Caco-2 (cell line): ENCODE measurements at regions not wholly inside any gene's neighbourhood (a gene's known extent, or its start where the extent isn't known, plus 50 kb on each side); places are given as distances from the start of the nearest gene placed in this dataset.

Experiments
- BruUV-seq: library from RNA; stranded (reverse); fragments of 400-500 nt; replicated peaks from 2 replicates; lab custom pipeline; 2021; lab: Mats Ljungman, UMichigan
- CTCF ChIA-PET: fragments of 300-600 bp; sonication (Branson Sonifier 250); formaldehyde crosslinking; loops from one replicate; lab custom pipeline; 2022; ENCODE audit warnings: antibody characterized with exemption; lab: Charles Lee
- POLR2A ChIA-PET: fragments of 300-600 bp; sonication (Branson Sonifier 250); formaldehyde crosslinking; loops from one replicate; lab custom pipeline; 2022; ENCODE audit warnings: antibody characterized with exemption; lab: Charles Lee
- DNase-seq, 2 experiments: peaks; one replicate each; pipeline versions ENCODE4 v3.0.0 to v3.0.0-alpha.2; 2020 to 2022
- H3K27me3 ChIP-seq: replicated peaks from 2 replicates; pipeline ENCODE4 v1.6.0; 2011; ENCODE audit warnings: low read length; ENCODE audit not compliant: control insufficient read depth, insufficient read depth
- H3K36me3 ChIP-seq: 2 replicates; pipeline ENCODE4 v1.5.1; 2011; ENCODE audit warnings: low read length; ENCODE audit not compliant: control insufficient read depth, insufficient read depth
- H3K4me1 ChIP-seq: fragments of 250-450 bp; sonication (Bioruptor Pico); 2 replicates; pipeline ENCODE4 v1.5.1; 2020; ENCODE audit warnings: mild to moderate bottlenecking
- H3K4me3 ChIP-seq: 2 replicates; pipeline ENCODE4 v1.5.1; 2011; ENCODE audit warnings: low read depth, mild to moderate bottlenecking, control low read depth, low read length
- H3K9me3 ChIP-seq: fragments of 250-450 bp; sonication (Bioruptor Pico); 2 replicates; pipeline ENCODE4 v1.5.1; 2020; ENCODE audit warnings: mild to moderate bottlenecking, moderate library complexity
- H3K27ac Mint-ChIP-seq: one replicate; pipeline ENCODE4 v1.8.0; 2022; ENCODE audit warnings: mixed read lengths; ENCODE audit not compliant: unreplicated experiment
- H3K27me3 Mint-ChIP-seq: one replicate; pipeline ENCODE4 v1.8.0; 2022; ENCODE audit warnings: mixed read lengths; ENCODE audit not compliant: insufficient read depth, unreplicated experiment
- H3K36me3 Mint-ChIP-seq: one replicate; pipeline ENCODE4 v1.8.0; 2022; ENCODE audit warnings: mild to moderate bottlenecking, mixed read lengths; ENCODE audit not compliant: insufficient read depth, unreplicated experiment
- H3K4me1 Mint-ChIP-seq: one replicate; pipeline ENCODE4 v1.8.0; 2022; ENCODE audit warnings: low read depth, mixed read lengths; ENCODE audit not compliant: unreplicated experiment
- H3K4me3 Mint-ChIP-seq: one replicate; pipeline ENCODE4 v1.8.0; 2022; ENCODE audit warnings: mild to moderate bottlenecking, moderate library complexity, mixed read lengths; ENCODE audit not compliant: unreplicated experiment
- H3K9me3 Mint-ChIP-seq: one replicate; pipeline ENCODE4 v1.8.0; 2022; ENCODE audit warnings: mixed read lengths; ENCODE audit not compliant: unreplicated experiment
- CTCF ChIP-seq, 2 experiments: fragments of 200-600 bp in 1 of 2; IDR thresholded peaks; 1 replicate in 1 of 2; 2 replicates in 1 of 2; pipeline versions ENCODE4 v1.5.1 to v1.8.0; 2011 to 2022; ENCODE audit warnings: antibody characterized with exemption in 1 of 2, control low read depth in 1 of 2, inconsistent platforms in 1 of 2, low read depth in 1 of 2, low read length in 1 of 2, mild to moderate bottlenecking in 1 of 2, moderate library complexity in 1 of 2; ENCODE audit not compliant: insufficient read depth in 1 of 2, severe bottlenecking in 1 of 2, unreplicated experiment in 1 of 2
- intact Hi-C: fragments of 100-400 bp; cut with micrococcal nuclease; formaldehyde crosslinking; loops from one replicate; pipeline ENCODE4 v1.10.0; 2022; ENCODE audit not compliant: unreplicated experiment

GRCh38 chr1:96355521-96355920, 366.1 kb upstream of the PTBP2 start:
- no peaks in the 10 kb centered on the region for H3K27me3 Mint-ChIP-seq
- ChIA-PET POLR2A (no interaction called here), CTCF (no interaction called here)
- no peaks in the 10 kb centered on the region for H3K9me3 Mint-ChIP-seq
- TF ChIP-seq CTCF (IDR thresholded peaks at IDR 0.05; ENCODE audit: insufficient read depth in 1 of 2, low read depth in 1 of 2, low read length in 1 of 2, severe bottlenecking in 1 of 2, unreplicated experiment in 1 of 2), result no peak
- no peak overlapping the region for H3K4me3 Mint-ChIP-seq
- BruUV-seq, result no TSS peak
- H3K4me3 ChIP-seq, result no peak overlapping the region
- no peaks in the 10 kb centered on the region for H3K4me1 ChIP-seq
- no peaks in the 10 kb centered on the region for H3K27me3 ChIP-seq
- H3K36me3 Mint-ChIP-seq, result no peaks in the 10 kb centered on the region
- H3K9me3 ChIP-seq, result no peaks in the 10 kb centered on the region
- intact Hi-C loops, result no loop called here
- no peaks in the 10 kb centered on the region for H3K36me3 ChIP-seq
- no peak overlapping the region for H3K27ac Mint-ChIP-seq
- no peaks in the 10 kb centered on the region for H3K4me1 Mint-ChIP-seq
- DNase-seq, result no peak

DNA sequence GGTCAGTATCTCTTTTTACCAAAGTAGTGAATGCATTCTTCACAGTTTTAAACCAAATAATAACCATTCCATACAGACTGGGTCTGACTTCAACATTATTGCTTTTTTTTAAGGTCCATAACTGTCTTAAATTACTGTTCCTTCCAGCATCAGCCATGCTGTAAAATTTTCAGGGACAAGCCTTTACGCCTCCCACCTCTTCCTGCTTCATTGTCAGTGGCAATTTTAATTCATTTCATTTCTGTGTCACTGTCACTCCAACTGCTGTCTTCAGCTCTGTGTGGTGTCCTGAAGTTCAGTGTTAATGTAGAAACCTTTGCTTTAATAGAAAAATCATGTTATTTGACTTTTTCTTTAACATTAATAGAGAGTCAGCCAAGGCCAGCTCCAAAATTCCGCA, 365.6 kb upstream of the PTBP2 start:
- no peak for TF ChIP-seq CTCF (IDR thresholded peaks at IDR 0.05; ENCODE audit: insufficient read depth in 1 of 2, low read depth in 1 of 2, low read length in 1 of 2, severe bottlenecking in 1 of 2, unreplicated experiment in 1 of 2)
- Histone ChIP-seq H3K27me3 (no peaks in the 10 kb centered on the region), H3K9me3 (no peaks in the 10 kb centered on the region), H3K36me3 (no peaks in the 10 kb centered on the region), H3K4me3 (no peak overlapping the region), H3K4me1 (no peaks in the 10 kb centered on the region)
- intact Hi-C loops, result no loop called here
- no peak for DNase-seq
- no peaks in the 10 kb centered on the region for H3K27me3 Mint-ChIP-seq
- H3K36me3 Mint-ChIP-seq, result no peaks in the 10 kb centered on the region
- no peak overlapping the region for H3K27ac Mint-ChIP-seq
- H3K4me3 Mint-ChIP-seq, result no peak overlapping the region
- POLR2A ChIA-PET, result no interaction called here
- BruUV-seq, result no TSS peak
- no peaks in the 10 kb centered on the region for H3K9me3 Mint-ChIP-seq
- CTCF ChIA-PET, result no interaction called here
- no peaks in the 10 kb centered on the region for H3K4me1 Mint-ChIP-seq

- no peaks in the 10 kb centered on the region for H3K4me1 ChIP-seq
- Mint-ChIP-seq H3K9me3 (no peaks in the 10 kb centered on the region), H3K4me1 (no peaks in the 10 kb centered on the region), H3K27me3 (no peaks in the 10 kb centered on the region), H3K4me3 (no peak overlapping the region), H3K36me3 (no peaks in the 10 kb centered on the region), H3K27ac (no peak overlapping the region)
- intact Hi-C loops, result no loop called here
- BruUV-seq, result no TSS peak
- no peak for DNase-seq
- POLR2A ChIA-PET, result no interaction called here
- no peaks in the 10 kb centered on the region for H3K9me3 ChIP-seq
- no peaks in the 10 kb centered on the region for H3K27me3 ChIP-seq
- CTCF ChIA-PET, result no interaction called here
- no peak for TF ChIP-seq CTCF (IDR thresholded peaks at IDR 0.05; ENCODE audit: insufficient read depth in 1 of 2, low read depth in 1 of 2, low read length in 1 of 2, severe bottlenecking in 1 of 2, unreplicated experiment in 1 of 2)
- no peak overlapping the region for H3K4me3 ChIP-seq
- H3K36me3 ChIP-seq, result no peaks in the 10 kb centered on the region
Measured at GRCh38 chr1:96357141-96357765, 364.3 kb upstream of the PTBP2 start.
